ENCODE measurements at regions not wholly inside any gene's neighbourhood (a gene's known extent, or its start where the extent isn't known, plus 50 kb on each side); places are given as distances from the start of the nearest gene placed in this dataset.

- Histone ChIP-seq H3K27me3 (replicated peaks; ENCODE audit: control insufficient read depth, insufficient read depth, low read length) (no peaks in the 10 kb centered on the region; the same call in 1 of the 2 replicates), H3K36me3 (ENCODE audit: control insufficient read depth, insufficient read depth, low read length) (no peaks in the 10 kb centered on the region), H3K4me3 (replicated peaks; ENCODE audit: low read depth, low read length) (no peak overlapping the region)
- TF ChIP-seq CTCF (IDR thresholded peaks at IDR 0.05; ENCODE audit: insufficient read depth, low read length, poor library complexity, severe bottlenecking) = peak; percentile 32
- peak; percentile 69 for DNase-seq (ENCODE audit: extremely low read depth, insufficient read length)
These were observed 113.7 kb upstream of the NCOR2 start for GRCh38 chr12:124680863-124681778.

GRCh38 chr12:124679533-124680371 lies 112.3 kb upstream of the NCOR2 start:
- DNase-seq (ENCODE audit: extremely low read depth, insufficient read length) = no peak
- no peak overlapping the region for H3K4me3 ChIP-seq (replicated peaks; ENCODE audit: low read depth, low read length)
- H3K27me3 ChIP-seq (replicated peaks; ENCODE audit: control insufficient read depth, insufficient read depth, low read length) = no peaks in the 10 kb centered on the region; the same call in 1 of the 2 replicates
- H3K36me3 ChIP-seq (ENCODE audit: control insufficient read depth, insufficient read depth, low read length) = no peaks in the 10 kb centered on the region
- TF ChIP-seq CTCF (IDR thresholded peaks at IDR 0.05; ENCODE audit: insufficient read depth, low read length, poor library complexity, severe bottlenecking) = no peak

GRCh38 chr12:124679047-124679446 lies 111.6 kb upstream of the NCOR2 start:
- Histone ChIP-seq H3K27me3 (replicated peaks; ENCODE audit: control insufficient read depth, insufficient read depth, low read length) (no peaks in the 10 kb centered on the region; the same call in 1 of the 2 replicates), H3K4me3 (replicated peaks; ENCODE audit: low read depth, low read length) (no peak overlapping the region), H3K36me3 (ENCODE audit: control insufficient read depth, insufficient read depth, low read length) (no peaks in the 10 kb centered on the region)
- DNase-seq (ENCODE audit: extremely low read depth, insufficient read length) = no peak
- no peak for TF ChIP-seq CTCF (IDR thresholded peaks at IDR 0.05; ENCODE audit: insufficient read depth, low read length, poor library complexity, severe bottlenecking)

GRCh38 chr12:124678421-124678893 lies 111.0 kb upstream of the NCOR2 start:
- no peaks in the 10 kb centered on the region for H3K36me3 ChIP-seq (ENCODE audit: control insufficient read depth, insufficient read depth, low read length)
- no peak for DNase-seq (ENCODE audit: extremely low read depth, insufficient read length)
- TF ChIP-seq CTCF (IDR thresholded peaks at IDR 0.05; ENCODE audit: insufficient read depth, low read length, poor library complexity, severe bottlenecking) = no peak
- no peaks in the 10 kb centered on the region; the same call in 1 of the 2 replicates for H3K27me3 ChIP-seq (replicated peaks; ENCODE audit: control insufficient read depth, insufficient read depth, low read length)
- H3K4me3 ChIP-seq (replicated peaks; ENCODE audit: low read depth, low read length) = no peak overlapping the region

GRCh38 chr12:124677552-124678356 lies 110.3 kb upstream of the NCOR2 start:
- no peak overlapping the region for H3K4me3 ChIP-seq (replicated peaks; ENCODE audit: low read depth, low read length)
- H3K36me3 ChIP-seq (ENCODE audit: control insufficient read depth, insufficient read depth, low read length) = no peaks in the 10 kb centered on the region
- no peak for DNase-seq (ENCODE audit: extremely low read depth, insufficient read length)
- no peak for TF ChIP-seq CTCF (IDR thresholded peaks at IDR 0.05; ENCODE audit: insufficient read depth, low read length, poor library complexity, severe bottlenecking)
- H3K27me3 ChIP-seq (replicated peaks; ENCODE audit: control insufficient read depth, insufficient read depth, low read length) = no peaks in the 10 kb centered on the region; the same call in 1 of the 2 replicates
